Right cardiac atrium (tissue), 5 donors: ENCODE measurements at regions not wholly inside any gene's neighbourhood (a gene's known extent, or its start where the extent isn't known, plus 50 kb on each side); places are given as distances from the start of the nearest gene placed in this dataset.

Experiments used
- ATAC-seq, 2 donors: fragments of 200-7000 bp; cut with Tn5 transposase; one replicate each; pipeline versions ENCODE4 v1.8.0 to v1.9.1; 2020; ENCODE audit warnings: moderate library complexity in 2 of 2, mild to moderate bottlenecking in 1 of 2
- DNase-seq, 3 donors: peaks; one replicate each; pipeline ENCODE4 v3.0.0-alpha.2; 2020
- H3K27ac ChIP-seq: one replicate; pipeline ENCODE4 v1.5.1; 2013; ENCODE audit warnings: mild to moderate bottlenecking, low read length, control low read depth, moderate library complexity
- H3K27me3 ChIP-seq: one replicate; pipeline ENCODE4 v1.6.1; 2013; ENCODE audit not compliant: control insufficient read depth, insufficient read depth
- H3K4me1 ChIP-seq: one replicate; pipeline ENCODE4 v1.6.1; 2013; ENCODE audit warnings: low read length; ENCODE audit not compliant: control insufficient read depth, insufficient read depth
- H3K4me3 ChIP-seq: one replicate; pipeline ENCODE4 v1.5.1; 2013; ENCODE audit warnings: low read length, control low read depth
- H3K9me3 ChIP-seq: one replicate; pipeline ENCODE4 v1.6.1; 2013; ENCODE audit warnings: low read length; ENCODE audit not compliant: control insufficient read depth
- WGBS: extraction: QIAGEN DNeasy Blood & Tissue Kit; methylation state at CpG from one replicate; pipeline ENCODE4 v1.1.7; 2013; 5-methylcytosine and 5-hydroxymethylcytosine counted together
- intact Hi-C, 4 donors: fragments of 100-400 bp; cut with DNase I; formaldehyde crosslinking; loops; one replicate each; pipeline versions ENCODE4 v1.11.0 to v1.14.0; 2022 to 2023
- donor health status: healthy with polysubstance abuse.
- donor health status: DM: no; HTN: yes; CAD: no.
- donor health status: DM: no; HTN: no; CAD: no.
- donor health status: DM: no; HTN: yes; CAD: no; lungs with severe emphysema.
- donor health status: DM: yes; HTN: yes; CAD: no.

DNA sequence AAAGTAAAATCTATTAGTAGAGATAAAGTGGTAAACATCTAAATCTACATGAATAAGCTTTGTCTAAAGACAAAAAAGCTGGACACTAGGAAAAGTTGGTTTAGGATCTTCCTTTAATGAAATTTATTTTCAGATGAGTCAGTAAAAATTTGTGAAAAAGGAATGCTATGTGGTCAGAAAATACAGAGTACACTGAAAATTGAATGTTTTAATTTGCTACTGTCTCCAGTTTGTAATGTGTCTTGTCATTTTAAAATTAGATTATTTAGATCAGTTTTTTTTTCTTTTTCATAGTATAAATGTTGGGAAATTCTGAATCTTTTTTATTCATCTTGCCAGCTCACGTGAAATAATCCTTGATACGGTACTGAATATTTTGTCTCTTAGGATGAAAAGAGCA, 56.9 kb downstream of the SLITRK6 start:
- Histone ChIP-seq H3K27me3 (no peaks in the 10 kb centered on the region), H3K9me3 (no peaks in the 10 kb centered on the region), H3K4me1 (no peaks in the 10 kb centered on the region), H3K4me3 (no peak overlapping the region), H3K27ac (no peak overlapping the region)
- ATAC-seq (no peak), DNase-seq (no peak)
- intact Hi-C loops: no loop called here
- under 1% methylated on average over 2 of the region's 2 CpGs for WGBS

DNA sequence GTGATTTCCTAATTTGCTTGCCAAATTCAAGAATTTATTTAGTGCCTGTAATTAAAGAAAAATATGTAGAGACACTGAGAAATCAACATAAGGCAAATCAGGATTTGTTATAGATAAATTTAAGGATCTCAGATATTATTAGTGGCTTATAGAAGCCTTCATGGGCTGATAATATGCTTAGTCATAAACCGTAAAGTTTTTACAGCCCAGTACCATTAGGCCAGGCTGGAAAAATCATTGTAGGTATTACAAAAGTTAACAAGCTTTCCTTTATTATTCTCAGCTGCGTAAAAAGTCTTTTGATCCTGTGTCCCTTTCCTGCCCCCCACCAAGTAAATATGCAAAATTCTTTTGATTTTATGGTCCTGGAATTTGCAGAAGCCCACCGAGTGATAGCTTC, 58.2 kb downstream of the SLITRK6 start:
- H3K4me3 ChIP-seq: no peak overlapping the region
- no peaks in the 10 kb centered on the region for H3K9me3 ChIP-seq
- no peak for DNase-seq
- no peaks in the 10 kb centered on the region for H3K27me3 ChIP-seq
- intact Hi-C loops: no loop called here
- no peaks in the 10 kb centered on the region for H3K4me1 ChIP-seq
- no peak for ATAC-seq
- WGBS: 76% methylated on average over 3 of the region's 3 CpGs
- no peak overlapping the region for H3K27ac ChIP-seq

DNA sequence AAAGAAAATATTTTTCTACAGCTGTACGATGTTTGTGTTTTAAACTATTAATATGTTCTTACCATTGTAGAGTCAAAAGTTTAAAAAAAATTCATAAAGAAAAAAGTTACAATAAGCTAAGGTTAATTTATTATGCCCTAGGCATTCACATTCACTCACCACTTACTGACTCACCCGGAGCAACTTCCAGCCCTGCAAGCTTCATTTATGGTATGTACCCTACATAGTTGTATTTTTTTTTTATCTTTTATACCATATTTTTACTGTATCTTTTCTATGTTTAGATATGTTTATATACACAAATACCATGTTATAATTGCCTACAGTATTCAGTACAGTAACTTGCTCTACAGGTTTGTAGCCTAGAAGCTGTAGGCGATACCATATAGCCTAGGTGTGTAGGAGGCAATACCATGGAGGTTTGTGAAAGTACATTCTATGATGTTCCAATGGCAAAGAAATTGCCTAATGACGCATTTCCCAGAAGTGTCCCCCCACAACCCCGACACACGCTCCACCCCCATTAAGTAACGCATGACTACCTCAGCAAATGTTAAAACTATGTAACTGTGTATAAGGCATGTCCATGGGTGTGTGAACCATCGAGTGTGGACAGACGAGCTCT, 60.4 kb downstream of the SLITRK6 start:
- H3K4me3 ChIP-seq: no peak overlapping the region
- no peak overlapping the region for H3K27ac ChIP-seq
- H3K4me1 ChIP-seq: no peaks in the 10 kb centered on the region
- no peaks in the 10 kb centered on the region for H3K9me3 ChIP-seq
- intact Hi-C loops: no loop called here
- DNase-seq (no peak), ATAC-seq (no peak)
- H3K27me3 ChIP-seq: no peaks in the 10 kb centered on the region
- WGBS: 74% methylated on average over 9 of the region's 9 CpGs

DNA sequence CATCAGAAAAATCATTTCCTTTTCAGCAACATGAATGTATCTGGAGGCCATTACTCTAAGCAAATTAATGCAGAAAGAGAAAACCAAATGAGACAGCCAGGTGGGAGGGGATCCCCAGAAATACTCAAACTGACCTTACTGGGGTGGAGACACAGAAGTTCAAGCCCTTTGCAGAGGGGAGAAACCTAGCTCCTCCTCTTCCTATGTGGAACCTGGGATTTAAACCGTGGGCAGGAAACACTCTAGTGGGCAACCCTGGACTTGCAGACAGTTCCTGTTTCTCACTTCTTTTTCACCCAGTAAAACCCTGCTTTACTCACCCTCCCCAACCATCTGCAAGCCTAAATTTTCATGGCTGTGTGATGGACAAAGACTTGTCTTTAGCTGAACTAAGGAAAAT, 61.3 kb downstream of the SLITRK6 start:
- no peak overlapping the region for H3K4me3 ChIP-seq
- WGBS: 85% methylated on average over 1 of the region's 1 CpG
- H3K27me3 ChIP-seq: no peaks in the 10 kb centered on the region
- no peaks in the 10 kb centered on the region for H3K9me3 ChIP-seq
- ATAC-seq: no peak
- intact Hi-C loops: no loop called here
- no peak for DNase-seq
- no peak overlapping the region for H3K27ac ChIP-seq
- no peaks in the 10 kb centered on the region for H3K4me1 ChIP-seq

DNA sequence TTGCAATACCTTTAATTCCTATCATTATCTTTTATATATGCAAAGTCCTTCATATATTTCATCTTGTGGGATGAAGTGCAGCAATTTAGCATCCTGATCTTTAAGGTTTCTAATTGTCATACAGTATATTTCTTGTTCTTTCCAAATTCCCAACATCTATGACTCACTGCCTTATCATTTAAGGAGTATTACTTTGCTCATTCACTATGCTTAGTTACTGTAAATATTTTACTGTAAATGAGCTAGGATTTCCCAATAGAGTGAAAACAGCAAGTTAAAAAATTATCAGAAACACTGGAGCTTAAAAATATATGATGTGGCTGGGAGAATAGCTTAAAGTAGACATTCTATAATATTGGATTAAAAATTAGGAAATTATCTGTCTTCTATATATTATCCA, 69.9 kb downstream of the SLITRK6 start:
- intact Hi-C loops: no loop called here
- Histone ChIP-seq H3K27me3 (no peaks in the 10 kb centered on the region), H3K9me3 (no peaks in the 10 kb centered on the region), H3K4me1 (no peaks in the 10 kb centered on the region), H3K4me3 (no peak overlapping the region), H3K27ac (no peak overlapping the region)
- no peak for DNase-seq
- no peak for ATAC-seq

DNA sequence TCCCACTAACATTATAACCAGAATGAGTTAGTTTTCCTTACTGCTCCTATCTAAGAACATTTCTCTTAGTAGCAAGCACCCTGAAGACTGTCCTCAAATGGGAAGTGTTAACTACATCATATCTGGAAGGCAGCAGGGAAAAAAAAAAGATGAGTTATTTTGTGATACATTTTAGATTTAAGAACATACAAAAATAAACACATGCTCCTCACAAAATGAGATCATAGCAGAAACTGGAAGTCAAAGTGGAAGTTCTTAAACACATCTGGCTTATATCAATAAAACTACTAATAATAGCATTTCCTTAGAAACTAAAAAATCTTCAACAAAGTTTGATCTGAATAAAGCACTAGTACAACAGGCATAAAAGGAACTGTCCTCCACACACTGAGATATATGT, 70.4 kb downstream of the SLITRK6 start:
- no peaks in the 10 kb centered on the region for H3K9me3 ChIP-seq
- DNase-seq (no peak), ATAC-seq (no peak)
- H3K4me1 ChIP-seq: no peaks in the 10 kb centered on the region
- H3K4me3 ChIP-seq: no peak overlapping the region
- no peak overlapping the region for H3K27ac ChIP-seq
- intact Hi-C loops: no loop called here
- H3K27me3 ChIP-seq: no peaks in the 10 kb centered on the region

DNA sequence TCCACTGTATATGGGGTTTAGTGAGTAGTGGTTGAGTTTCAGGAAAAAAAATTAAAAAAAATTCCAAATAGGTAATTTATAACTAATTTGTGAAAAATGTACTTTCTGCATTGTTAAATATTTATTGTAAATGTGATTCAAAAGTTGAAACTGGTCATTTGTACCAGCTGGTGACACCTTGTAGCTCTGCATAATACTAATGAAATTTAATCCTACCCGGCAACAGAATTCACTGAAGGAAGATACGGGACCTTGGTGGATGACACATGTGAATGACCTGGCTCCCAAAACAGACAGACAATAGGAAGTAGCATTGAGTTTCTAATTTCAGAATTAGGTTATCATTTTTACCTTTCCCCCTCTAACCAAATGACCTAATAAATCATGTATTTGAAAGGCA, 73.8 kb downstream of the SLITRK6 start:
- no peak for ATAC-seq
- intact Hi-C loops: no loop called here
- H3K4me3 ChIP-seq: no peak overlapping the region
- H3K9me3 ChIP-seq: no peaks in the 10 kb centered on the region
- no peaks in the 10 kb centered on the region for H3K4me1 ChIP-seq
- no peak for DNase-seq
- no peaks in the 10 kb centered on the region for H3K27me3 ChIP-seq
- 91% methylated on average over 2 of the region's 2 CpGs for WGBS
- H3K27ac ChIP-seq: no peak overlapping the region

DNA sequence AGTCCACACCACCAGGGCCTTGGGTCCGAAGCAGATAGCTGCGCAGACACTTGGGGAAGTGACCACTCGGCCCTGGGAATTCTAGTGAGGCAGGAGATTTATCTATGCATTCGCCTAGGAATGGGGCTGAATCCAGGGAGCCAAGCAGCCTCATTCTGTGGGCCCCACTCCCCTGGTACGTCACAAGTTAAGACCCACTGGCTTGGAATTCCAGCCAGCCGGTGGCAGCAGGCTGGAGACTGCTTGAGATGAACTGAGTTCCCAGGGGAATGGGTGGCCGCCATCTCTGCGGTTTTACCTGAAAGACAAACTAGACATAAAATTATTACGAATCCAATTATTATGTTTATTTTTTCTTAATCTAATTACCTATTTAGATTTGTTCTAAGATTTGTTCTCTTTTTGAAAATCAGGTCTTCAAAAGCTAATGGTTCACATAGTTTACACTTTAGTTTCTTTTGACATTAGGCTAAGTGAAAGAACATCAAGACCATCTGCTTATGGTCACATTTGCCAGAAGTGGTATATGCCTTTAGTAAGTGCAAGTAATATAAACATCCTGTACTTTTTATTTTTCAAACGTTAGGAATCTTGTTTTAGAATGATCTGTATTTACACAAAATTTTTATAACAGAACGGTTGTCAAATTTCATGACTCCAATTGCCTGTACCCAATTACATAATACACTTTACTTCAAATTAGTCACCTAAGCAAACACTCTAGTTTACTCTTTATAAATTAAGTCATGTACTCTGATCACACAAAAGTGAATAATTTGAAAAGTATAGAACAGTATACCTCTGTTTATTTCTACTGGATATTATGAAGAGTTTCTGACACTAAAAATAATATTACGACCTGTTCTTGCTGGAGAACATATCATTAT, 74.4 kb downstream of the SLITRK6 start:
- Histone ChIP-seq H3K9me3 (no peaks in the 10 kb centered on the region), H3K27ac (no peak overlapping the region), H3K4me1 (no peaks in the 10 kb centered on the region), H3K27me3 (no peaks in the 10 kb centered on the region), H3K4me3 (no peak overlapping the region)
- no peak for ATAC-seq
- WGBS: 83% methylated on average over 12 of the region's 12 CpGs
- intact Hi-C loops: no loop called here
- DNase-seq: peak in 2 of 3 donors; percentile 16 to 29

DNA sequence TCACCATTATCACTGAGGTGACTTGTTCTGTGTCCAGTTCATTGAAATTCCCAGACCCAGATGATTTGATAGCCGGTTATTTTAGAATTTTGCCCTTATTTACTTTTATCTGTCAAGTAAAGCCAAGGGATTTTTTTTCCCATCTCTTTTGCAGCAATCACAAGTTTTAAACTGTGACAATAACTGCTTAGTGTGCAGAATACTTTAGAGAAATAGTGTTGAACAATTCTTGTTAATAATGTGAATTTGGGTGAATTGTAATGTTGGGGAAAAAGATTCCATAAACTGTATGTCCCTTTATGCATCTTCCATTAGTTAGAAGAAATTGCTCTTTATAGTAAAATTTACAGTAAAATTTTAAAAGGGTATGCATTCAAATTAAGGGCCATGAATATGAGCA, 79.5 kb downstream of the SLITRK6 start:
- no peak overlapping the region for H3K27ac ChIP-seq
- H3K27me3 ChIP-seq: no peaks in the 10 kb centered on the region
- intact Hi-C loops: no loop called here
- ATAC-seq (no peak), DNase-seq (no peak)
- H3K4me1 ChIP-seq: no peaks in the 10 kb centered on the region
- no peaks in the 10 kb centered on the region for H3K9me3 ChIP-seq
- WGBS: 88% methylated on average over 1 of the region's 1 CpG
- no peak overlapping the region for H3K4me3 ChIP-seq

DNA sequence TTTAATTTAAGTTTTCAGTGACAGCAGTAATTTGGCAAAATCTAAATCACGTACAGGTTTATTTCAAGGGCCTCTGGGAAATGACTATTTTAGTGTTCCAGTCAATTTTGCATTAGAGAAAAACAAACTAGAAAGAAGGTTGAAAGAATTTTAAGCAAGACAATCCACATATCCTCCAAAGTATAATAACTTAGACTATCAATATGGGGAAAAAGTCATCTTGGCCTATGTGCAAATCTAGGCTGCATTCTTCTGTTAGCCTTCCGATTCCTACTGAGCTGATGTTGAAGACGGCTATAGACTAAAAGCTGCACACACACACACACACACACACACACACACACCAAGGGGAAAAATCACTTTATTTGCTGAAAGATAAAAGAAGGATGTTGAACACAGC, 81.3 kb downstream of the SLITRK6 start:
- H3K27ac ChIP-seq: no peak overlapping the region
- DNase-seq: no peak
- no peaks in the 10 kb centered on the region for H3K9me3 ChIP-seq
- ATAC-seq: no peak
- intact Hi-C loops: no loop called here
- no peaks in the 10 kb centered on the region for H3K27me3 ChIP-seq
- no peak overlapping the region for H3K4me3 ChIP-seq
- 76% methylated on average over 3 of the region's 3 CpGs for WGBS
- H3K4me1 ChIP-seq: no peaks in the 10 kb centered on the region

DNA sequence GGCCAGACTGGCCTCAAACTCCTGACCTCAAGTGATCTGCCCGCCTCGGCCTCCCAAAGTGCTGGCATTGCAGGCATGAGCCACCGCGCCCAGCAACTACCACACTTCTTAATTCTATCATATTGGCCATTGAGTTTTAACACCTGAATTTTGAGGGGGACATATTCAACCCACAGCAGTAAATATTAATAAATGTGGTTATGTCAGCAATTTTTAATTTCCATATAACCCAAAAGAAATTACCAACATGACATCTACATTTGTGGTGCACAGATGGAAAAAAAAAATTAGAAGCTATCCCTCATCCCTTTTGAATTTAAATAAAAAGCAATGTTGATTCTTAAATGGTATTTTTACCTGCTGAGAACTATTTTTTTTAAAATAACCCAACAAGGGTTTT, 88.7 kb downstream of the SLITRK6 start:
- Histone ChIP-seq H3K4me1 (no peaks in the 10 kb centered on the region), H3K27ac (no peak overlapping the region), H3K4me3 (no peak overlapping the region), H3K27me3 (no peaks in the 10 kb centered on the region), H3K9me3 (no peaks in the 10 kb centered on the region)
- no peak for DNase-seq
- no peak for ATAC-seq
- 96% methylated on average over 4 of the region's 4 CpGs for WGBS
- intact Hi-C loops: no loop called here
